SKM-1 treated with dmso at 0.1 percent for 144 hours (cell line): ENCODE measurements at regions not wholly inside any gene's neighbourhood (a gene's known extent, or its start where the extent isn't known, plus 50 kb on each side); places are given as distances from the start of the nearest gene placed in this dataset.

Experiments
- DNase-seq: peaks from one replicate; lab custom pipeline; 2025; ENCODE audit not compliant: unreplicated experiment; lab: John Stamatoyannopoulos, UW

DNA sequence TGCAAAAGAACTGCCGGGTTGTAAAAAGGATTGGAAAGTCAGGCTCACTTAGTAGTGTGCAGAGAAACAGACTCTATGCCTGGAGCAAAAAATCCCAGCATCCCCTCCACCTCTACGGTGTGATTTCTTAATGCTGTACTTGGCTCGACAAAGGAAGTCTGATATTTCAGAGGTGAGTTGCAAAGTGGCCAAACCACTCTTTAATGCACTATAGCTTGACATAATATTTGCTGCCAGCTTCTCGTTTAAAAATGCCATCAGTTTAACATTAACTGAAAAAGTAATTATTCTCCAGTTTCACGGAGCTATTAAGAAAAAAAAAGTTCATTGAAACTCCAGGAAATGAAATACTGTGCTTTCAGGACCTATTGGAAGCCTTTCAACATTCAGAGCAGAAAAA, 448.3 kb upstream of the ZFP42 start:
- no peak for DNase-seq

DNA sequence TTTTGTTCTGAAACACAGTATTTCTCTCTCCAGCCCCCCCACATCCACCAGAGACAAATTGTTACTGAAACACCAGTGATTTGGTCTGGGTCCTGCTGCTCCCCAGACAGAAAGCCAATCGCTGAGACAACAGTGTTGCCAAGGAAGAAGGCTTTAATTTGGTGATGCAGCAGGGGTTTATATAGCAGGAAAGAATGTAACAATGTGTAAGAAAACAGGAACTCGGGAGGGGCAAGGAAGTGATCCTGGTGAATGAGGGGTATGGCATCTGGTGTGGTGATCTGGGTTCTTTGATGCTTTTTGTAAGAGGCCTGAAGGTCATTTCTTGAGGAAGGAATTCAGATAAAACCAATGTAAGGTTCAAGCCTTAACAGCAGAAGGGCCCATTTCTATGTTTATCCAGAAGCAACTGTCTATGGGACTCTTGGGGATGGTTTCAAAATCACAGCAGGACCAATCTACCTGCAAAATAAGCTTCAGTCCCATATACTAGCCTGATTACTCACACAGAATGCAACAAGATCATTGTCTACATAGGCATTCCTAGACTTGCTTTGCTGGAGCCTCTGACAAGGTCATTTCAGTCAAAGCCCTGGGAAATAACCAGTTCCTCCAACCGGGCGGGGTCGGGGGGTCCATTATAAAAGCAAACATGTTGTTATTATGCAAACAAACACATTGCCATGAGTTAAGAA, 445.2 kb upstream of the ZFP42 start:
- no peak for DNase-seq

DNA sequence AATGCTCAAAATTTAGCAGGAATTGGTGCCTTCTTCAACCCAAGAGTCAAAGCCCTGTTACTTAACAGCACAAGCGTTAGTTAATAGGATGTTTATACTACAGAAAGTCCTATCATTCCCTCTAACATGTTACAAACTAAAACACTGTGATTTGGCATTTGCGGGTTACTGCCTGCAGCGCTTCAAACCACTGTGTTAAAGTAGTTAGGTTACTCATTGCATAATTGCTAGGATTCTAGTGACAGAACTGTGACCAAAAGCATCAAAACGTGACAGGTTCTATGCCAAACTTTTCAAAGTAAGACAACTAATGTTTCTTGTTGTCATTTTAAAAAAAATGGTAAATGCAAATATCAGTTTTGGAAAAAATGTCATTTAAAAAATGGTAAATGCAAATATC, 442.8 kb upstream of the ZFP42 start:
- no peak for DNase-seq

DNA sequence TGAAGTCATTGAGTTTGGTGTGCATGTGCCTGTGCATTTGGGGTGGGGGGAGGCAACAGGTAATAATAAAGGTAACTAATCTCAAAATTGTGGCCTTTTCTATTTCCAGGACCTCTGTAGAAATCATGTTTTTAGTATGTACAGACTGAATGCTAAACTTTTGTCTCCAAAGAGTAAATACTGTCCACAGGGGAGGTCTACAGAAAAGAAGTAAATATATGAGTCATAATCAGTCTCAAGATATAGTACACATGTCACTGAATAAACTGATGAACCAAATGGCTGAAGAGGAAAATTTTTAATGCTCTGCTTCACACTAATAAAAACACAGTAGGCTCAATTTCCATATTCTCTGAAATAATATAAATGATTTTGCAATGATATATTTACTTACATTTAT, 440.4 kb upstream of the ZFP42 start:
- DNase-seq = no peak

DNA sequence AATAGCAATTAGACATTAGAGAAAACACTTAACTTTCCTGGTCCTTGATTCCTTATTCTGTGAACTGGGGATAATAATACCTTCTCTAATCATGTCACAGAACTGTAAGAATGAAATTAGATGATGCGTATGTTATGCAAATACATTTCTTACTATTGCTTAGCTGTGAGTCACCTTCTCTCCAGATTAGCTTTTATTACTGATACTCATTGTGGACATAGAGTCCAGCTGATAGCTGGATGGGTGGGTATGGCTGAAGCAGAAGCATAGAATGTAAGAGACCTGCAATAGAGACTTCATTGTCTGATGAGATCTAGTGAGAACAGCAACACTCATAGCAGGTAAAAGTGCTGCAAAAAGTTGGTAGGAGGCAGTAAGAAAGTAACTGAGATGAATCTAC, 437.2 kb upstream of the ZFP42 start:
- DNase-seq = no peak

DNA sequence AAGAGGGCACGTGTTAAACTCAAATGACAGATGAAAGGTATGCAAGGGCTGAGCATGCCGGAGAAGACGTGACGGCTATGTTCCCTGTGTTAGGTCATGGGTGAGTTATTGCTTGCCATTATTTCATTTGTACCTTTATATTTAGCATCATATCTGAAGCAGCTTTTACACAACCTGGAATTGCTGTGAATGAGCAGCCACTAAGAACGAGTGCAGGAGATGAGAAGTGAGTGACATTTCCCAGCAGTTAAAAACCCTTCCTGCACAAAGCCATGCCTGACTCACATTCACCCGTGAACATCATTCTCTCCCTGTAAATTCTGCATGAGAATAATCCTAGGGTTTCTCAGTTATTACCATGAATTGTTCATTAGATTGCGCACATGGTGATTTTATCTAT, 433.2 kb upstream of the ZFP42 start:
- no peak for DNase-seq

DNA sequence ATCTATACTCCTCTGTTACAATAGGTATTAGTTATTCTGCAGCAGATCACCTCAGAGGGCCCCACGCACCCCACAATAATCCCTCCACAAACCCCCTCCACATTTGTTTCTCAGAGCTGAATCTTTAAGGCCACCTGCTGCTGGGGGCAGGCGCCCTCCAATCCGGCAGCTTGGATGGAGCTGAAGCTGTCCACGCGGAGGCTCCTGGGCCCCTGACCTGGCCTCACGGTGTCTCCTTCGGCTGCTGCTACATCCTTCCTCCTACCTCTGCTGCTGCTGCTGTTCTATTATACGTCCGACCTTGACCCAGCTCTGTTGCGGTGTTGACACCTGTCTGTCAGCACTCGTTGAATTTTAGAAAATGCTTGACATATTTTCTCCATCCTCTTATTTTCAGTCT, 430.2 kb upstream of the ZFP42 start:
- no peak for DNase-seq

DNA sequence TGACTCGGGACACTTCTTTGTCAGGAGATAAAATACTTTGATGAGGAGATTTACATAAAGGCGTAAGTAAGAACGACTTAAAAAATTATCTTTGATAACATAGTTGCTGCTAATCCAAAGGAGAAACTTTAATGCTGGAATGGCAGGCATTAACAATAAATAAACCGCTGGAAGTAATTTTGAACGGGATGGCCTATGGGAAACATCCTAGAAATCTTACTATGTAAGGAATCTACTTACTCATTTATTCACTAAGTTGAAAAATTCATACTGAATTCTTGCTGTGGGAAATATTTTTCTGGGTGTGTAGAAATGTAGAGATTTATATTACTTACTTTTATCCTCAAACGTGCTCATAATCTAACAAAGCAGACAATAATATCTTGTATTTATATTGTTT, 425.7 kb upstream of the ZFP42 start:
- DNase-seq = no peak

DNA sequence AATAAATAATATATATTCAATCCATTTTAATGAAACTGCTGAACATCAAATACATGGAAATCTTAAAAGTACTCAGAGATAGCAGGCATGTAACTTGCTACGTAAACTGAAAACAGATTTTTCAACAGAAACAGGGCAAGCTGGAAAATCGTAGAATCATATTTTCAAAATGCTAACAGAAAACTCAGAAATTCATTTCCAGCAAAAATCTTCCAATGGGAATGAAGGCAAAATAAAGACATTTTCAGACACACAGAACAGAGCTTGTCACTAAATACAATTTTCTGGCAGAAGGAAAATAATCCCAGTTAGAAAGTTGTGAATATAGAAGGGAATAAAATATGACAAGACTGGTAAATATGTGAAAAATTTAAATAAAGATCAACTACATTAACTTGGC, 419.9 kb upstream of the ZFP42 start:
- no peak for DNase-seq

DNA sequence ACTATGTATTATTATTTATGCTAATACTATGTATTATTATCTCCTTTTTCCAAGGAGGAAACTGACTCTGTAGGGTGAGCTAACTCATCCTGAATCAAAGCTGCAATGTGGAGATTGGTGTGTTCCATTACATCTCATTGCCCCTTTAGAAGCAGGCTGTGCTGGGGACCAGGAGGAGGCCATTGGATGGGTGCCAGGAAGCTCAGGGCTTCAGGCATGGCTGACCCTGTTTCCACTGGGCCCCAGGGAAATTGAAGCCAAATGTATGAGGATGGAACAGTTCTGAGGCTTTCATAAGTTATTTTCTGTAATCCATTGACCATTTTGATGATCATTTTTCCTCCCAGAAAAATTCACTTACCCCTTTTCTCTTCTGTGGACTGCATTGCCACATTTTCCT, 418.8 kb upstream of the ZFP42 start:
- no peak for DNase-seq

DNA sequence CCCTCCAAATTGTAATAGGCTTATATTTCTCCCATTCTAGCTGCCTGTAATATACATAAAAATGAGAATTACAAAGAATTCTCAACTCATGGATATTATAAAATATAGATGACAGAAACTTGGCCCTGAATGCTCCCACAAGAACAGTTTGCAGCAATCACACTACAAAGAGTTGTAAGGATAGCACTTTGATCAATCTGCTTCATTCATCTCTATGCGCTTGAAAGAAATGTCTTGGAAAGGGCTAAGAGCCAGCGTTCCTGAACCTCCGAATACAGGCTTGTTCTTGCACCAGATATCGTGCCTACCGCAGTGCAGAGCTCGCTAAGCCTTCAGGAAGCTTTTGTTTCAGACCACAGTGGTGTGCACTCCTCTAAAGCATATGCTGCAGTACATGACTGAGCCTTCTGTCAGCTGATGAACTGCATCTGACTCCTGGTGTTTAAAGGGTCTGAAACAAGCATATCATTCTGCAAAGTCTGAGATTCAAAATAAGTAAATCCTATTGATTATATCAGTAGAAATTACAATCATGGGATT, 417.6 kb upstream of the ZFP42 start:
- DNase-seq = no peak

DNA sequence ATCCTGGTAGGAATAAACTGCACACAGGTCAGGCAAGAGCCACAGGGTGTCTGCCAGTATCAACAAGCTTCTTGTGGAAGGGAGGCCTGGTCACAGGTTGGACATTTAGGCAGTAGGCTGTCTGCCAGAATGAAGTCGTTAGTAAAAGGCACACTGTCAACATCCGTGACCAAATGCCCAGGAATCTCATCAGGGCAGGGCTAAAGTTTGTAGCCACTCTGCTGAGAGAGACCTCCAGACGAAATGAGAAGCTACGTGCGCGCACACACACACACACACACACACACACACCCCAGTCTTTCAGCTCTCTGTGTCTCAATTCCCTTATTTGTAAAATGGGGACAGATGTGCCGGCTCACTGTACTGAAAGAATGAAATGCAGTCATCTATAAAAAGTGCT, 408.7 kb upstream of the ZFP42 start:
- DNase-seq = no peak

DNA sequence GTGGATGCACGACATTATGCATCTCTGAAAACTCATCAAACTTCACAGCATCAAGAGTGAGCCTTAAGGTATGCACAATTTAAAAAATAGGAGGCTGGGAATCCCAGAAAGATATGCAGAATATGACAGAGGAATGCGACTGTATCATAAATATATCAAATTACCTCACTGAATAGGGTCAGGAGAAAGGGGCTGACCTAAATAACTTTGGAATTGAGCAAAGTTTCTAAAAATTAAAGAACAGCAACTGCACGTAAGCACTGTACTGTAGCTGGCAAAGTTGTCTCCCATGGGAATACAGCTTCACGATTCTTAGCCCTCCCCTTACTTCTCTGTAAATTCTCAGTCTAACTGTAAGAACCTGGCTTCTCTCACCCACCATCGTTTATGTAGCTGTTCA, 397.4 kb upstream of the ZFP42 start:
- no peak for DNase-seq

DNA sequence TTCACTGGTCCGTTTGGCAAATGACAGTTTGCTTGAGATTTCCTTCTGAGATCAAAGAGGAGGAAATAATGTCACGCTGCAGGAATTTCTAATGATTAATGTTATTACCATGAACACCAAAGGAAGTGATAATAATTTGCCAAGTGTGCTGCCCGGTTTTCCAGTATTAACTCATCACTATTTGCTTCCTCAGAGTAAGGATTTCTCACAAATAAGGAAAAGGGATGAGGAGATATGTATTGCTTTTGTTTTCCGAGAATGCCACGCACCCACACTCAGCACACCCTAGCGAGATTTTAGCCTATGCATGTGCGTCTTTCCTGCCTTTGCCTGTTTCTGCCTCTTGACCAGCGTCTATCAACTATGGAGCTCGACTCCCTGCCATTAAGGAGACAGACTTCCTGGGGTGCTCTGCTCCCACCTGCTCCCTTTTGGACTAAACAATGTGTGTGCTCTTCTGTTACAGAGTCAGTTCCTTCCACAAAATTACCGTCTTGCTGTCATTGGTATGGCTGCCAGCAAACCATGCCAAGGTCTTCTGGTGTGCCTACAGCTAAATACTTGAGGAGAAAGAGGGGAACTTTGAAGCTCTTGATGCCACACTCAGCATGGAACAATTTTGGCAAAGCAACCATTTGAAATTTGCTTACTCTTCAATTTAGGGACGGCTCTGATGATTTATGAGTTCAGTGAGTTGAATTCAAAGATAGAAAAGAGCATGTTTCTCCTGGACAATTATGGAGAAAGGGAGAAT, 393.1 kb upstream of the ZFP42 start:
- DNase-seq = no peak

DNA sequence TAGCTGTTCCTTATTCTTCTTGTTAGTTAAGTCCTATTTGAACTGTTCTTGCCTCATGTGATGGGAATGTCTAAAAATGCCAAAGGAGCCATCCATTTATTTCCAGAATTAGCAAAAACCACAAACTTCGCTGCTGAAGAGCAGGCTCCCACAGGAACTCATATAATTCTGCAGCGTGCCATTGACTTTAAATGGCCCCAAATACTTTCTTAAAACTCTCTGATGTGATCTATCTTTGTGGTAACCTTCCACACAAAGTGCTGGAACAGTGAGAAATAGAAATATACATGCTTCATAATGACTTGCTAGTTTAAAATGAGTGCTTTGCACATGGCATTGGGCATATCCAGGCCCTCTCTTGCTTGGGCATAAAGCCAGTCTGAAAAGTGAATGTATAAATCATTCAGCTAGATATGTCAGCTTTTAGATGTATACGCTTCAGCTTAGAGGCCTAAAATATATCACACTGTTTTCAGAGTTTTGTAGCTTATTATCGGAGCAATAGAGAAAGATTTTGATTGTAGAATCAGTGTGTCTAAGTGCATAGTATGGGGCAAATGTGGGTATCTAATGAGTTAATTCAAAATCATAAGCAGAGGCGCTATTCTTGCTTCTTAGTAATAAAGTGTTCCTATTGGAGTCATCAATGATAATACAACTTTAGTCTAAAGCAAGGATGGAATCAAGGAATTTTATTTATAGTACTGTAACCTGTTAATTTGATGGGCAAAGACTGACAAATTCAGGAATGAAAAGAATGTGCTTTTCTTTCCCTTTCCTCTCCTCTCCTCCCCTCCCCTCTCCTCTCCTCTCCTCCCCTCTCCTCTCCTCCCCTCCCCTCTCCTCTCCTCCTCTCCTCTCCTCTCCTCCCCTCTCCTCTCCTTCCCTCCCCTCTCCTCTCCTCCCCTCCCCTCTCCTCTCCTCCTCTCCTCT, 392.2 kb upstream of the ZFP42 start:
- DNase-seq = no peak

DNA sequence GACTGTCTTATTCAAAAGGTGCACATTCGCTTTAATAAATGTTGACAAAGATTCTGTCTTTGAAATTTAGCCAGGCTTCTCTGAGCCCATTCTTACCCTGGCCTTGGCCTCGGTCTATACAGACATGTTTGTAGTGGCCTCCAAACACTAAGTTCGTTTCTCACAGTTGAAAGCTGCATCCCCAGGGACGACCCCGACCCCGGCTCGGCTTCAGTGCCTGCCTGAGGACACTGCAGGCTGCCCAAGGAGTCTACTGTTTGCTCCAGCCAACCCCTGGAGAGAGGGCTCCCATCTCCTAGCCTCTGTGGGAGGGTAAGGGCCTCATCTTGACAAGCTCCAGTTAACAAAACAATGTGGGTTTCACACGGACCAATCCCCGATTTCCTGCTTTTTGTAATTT, 390.6 kb upstream of the ZFP42 start:
- DNase-seq = no peak

DNA sequence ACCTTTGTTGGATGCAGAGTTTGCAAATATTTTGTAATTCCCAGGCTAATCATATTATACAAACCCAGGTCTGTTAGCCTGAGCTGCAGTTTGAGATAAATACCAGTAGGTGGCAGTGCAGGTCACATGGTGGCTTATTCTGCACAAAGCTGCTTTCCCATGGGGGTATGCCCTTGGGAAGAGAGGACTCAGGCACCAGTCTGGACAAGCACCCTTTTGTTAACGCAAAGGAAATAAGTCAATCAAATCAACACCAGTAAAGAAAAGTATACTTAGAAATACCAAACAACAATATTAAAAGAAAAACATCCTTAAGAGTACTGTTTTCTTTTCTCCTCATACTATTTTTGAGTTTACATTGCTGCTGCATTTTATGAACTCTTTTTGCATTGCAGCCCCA, 389.0 kb upstream of the ZFP42 start:
- DNase-seq = peak; percentile 31

DNA sequence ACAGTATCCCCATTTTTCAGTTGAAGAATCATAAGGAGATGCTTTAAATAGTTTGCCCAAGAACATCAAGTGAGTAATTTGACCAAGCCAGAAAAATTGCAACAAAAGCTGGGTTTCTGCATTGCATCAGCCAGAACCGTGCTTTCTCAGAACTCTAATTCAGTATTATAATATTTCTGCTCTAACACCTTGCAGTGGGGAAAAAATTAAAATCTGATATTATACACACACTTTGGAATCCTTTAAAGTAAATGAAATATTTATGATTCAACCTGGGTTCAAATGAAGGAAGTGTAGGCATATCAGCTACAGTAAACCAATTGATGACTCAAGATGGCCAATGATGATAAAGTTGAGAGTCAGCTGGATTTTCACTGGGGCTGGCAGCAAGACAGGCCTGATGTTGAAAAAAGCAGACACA, 387.6 kb upstream of the ZFP42 start:
- no peak for DNase-seq

DNA sequence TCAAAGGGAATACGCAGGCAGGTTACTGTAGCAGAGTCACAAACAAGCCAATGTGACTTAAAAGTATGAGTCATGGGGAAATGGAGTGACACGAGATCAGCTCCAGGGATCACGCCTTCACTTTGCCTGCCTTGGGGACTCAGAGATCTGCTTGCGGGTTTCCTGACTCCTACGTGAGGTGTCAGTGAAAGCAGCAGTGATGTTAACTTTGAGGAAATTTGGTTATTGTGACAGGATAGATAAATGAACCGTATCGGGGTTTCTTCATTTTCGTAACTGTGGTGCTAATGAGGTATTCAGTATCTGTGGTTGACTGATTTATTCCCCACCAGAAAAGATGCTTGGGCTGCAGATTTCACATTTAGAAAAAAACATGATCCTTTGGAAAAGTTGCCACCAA, 383.3 kb upstream of the ZFP42 start:
- no peak for DNase-seq

DNA sequence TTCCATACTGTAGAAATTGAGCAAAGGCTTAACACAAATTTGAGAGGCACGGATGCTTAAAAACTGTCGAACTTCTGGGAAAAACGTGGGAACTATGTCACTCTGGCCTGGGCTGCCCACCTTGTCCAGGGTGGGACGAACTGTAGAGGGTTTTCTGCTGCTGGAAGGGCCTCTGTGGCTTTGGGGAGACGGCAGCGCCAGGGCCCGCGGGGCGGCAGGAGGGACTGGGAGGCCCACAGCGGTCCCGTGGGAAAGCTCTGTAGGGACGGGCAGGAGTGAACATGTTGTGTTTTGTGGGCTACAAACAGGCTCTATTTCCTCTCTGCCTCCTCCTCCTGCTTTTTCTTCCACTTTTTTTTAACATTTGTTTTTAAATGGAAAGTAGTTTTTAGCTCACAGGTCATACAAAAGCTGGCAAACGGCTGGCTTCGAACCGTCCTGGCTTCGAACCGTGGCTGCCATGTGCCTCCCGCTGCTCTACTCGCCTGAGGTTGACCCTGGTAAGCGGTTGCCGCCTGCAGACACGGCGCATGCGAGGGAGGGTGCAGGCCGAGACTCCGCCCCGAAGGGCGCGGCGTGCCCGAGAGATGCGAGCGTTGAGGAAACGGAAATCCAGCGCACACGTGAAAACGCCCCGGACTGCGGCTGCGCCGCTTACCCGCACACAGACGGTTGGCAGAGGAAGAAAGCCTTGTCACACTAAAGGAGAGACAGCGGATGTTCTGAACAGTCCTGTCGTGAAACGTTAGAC, 382.3 kb upstream of the ZFP42 start:
- no peak for DNase-seq

DNA sequence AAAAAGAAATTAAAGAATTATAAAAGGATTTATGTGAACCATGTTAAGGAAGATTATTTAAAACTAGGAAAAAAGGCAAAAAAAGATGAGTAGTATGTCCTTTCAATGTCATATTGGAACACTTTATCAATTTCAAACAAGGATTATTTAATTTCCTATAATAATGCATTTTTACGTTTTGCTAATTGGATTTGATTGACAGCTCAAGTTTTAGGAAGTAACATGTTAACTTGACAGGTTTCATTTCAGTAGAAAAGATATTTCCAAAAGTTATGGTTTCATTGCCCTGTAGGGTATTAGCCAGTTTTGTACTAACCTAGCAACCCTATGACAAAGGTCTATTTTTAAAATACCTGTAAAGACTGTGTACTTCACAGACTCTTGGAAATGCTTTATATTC, 379.6 kb upstream of the ZFP42 start:
- no peak for DNase-seq
